ENCODE measurements at regions not wholly inside any gene's neighbourhood (a gene's known extent, or its start where the extent isn't known, plus 50 kb on each side); places are given as distances from the start of the nearest gene placed in this dataset.
A peak's percentile ranks its signal among the peaks of the same experiment; 100 is the strongest.

- Mint-ChIP-seq H3K27me3 (ENCODE audit: low read depth, poor library complexity) (peaks cover 21% of the 10 kb centered on the region), H3K4me3 (no peak overlapping the region), H3K36me3 (ENCODE audit: low read depth) (no peaks in the 10 kb centered on the region), H3K9me3 (peaks cover 5% of the 10 kb centered on the region), H3K4me1 (peaks cover 19% of the 10 kb centered on the region), H3K27ac (peak overlapping the region; percentile 27)
- TF ChIP-seq CTCF (IDR thresholded peaks at IDR 0.05) = no peak
- DNase-seq = no peak
Measured at GRCh38 chr5:172541099-172541772, 86.9 kb upstream of the SH3PXD2B start.

DNA sequence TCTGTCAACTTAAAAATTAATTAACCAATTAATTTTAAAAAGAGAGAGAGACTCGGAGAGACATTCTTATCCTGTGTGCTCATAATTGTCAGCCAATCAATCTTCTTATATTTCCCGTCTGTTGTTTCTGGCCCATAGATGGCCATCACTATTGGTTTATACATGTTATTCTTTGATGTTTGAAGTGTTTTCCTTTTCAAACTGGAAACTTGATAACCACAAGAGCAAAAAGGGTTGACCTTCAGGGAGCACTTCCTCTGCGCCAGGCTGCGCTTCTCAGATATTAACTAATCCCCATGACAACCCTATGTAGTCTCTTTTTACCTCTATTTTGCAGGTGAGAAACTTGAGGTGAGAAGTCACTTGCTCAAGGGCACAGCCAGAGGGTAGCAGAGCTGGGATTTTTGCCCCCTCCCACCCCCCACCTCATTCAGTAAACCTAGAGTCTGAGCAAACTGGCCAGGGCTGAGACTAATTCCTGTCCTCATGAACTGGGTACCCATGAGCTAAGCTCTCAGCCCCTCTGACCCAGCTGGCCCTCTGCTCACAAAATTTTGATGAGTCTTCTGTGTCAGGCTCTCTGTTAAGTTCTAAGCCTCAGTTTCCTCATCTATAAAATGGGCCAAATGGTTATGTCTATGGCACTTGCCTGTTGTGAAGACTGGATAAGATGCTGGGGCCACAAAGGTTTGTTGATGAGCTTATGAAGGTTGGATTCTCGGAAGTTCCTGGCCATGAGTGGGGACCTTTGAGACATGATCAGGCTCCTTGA lies 86.0 kb upstream of the SH3PXD2B start:
- Mint-ChIP-seq H3K36me3 (ENCODE audit: low read depth) (no peaks in the 10 kb centered on the region), H3K27ac (no peak overlapping the region), H3K4me3 (no peak overlapping the region), H3K27me3 (ENCODE audit: low read depth, poor library complexity) (peaks cover 11% of the 10 kb centered on the region), H3K9me3 (peaks cover 5% of the 10 kb centered on the region), H3K4me1 (peaks cover 14% of the 10 kb centered on the region)
- TF ChIP-seq CTCF (IDR thresholded peaks at IDR 0.05) = no peak
- no peak for DNase-seq

- Mint-ChIP-seq H3K4me1 (peaks cover 17% of the 10 kb centered on the region), H3K36me3 (ENCODE audit: low read depth) (no peaks in the 10 kb centered on the region), H3K27me3 (ENCODE audit: low read depth, poor library complexity) (peaks cover 5% of the 10 kb centered on the region), H3K4me3 (no peak overlapping the region), H3K9me3 (peaks cover 5% of the 10 kb centered on the region), H3K27ac (no peak overlapping the region)
- no peak for DNase-seq
- no peak for TF ChIP-seq CTCF (IDR thresholded peaks at IDR 0.05)
Measured at GRCh38 chr5:172535108-172535445, 80.8 kb upstream of the SH3PXD2B start.

DNA sequence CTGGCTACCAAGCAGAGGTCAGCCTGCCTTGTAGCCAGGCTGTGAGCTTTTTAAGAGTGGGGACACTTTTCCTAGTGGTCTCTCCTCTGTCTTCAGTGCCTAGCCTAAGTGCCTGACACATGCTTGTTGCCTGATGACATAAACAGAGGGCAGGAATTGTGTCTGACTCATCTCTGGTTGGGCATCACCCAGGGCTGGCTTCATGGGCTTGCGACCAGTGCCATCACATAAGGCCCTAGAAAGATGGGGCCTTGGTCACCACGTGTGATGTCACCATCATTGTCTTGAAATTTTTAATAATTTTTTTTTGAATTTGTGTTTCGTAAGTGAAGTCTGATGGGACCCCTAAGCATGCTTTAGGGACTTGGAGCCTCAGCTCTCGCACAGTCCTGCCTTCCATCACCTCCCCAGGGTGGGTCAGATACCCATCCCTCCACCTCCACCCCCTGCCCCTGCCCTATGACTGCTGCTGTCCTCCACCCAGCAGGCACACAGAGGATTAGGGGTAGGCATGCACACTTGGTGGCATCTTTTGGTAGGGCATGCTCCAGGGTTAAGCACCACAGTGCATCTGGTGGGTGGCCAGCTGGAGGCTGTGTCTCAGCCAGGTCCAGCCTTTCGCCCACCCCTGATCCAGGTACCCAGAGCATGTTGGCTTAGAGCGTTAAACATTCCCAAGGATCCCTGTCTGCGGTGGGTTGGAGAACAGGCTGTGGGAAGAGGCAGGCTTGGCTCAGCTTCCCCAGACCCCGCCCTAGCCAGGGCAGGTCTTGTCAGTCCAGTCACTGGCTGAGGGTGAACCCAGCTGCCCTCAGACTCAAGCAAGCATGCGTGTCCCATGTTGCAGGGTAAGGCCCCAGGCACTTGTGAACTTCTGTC lies 80.1 kb upstream of the SH3PXD2B start:
- Mint-ChIP-seq H3K27me3 (ENCODE audit: low read depth, poor library complexity) (peaks cover 5% of the 10 kb centered on the region), H3K4me3 (no peak overlapping the region), H3K27ac (no peak overlapping the region), H3K36me3 (ENCODE audit: low read depth) (no peaks in the 10 kb centered on the region), H3K9me3 (peaks cover 5% of the 10 kb centered on the region), H3K4me1 (peaks cover 13% of the 10 kb centered on the region)
- DNase-seq = no peak
- no peak for TF ChIP-seq CTCF (IDR thresholded peaks at IDR 0.05)

DNA sequence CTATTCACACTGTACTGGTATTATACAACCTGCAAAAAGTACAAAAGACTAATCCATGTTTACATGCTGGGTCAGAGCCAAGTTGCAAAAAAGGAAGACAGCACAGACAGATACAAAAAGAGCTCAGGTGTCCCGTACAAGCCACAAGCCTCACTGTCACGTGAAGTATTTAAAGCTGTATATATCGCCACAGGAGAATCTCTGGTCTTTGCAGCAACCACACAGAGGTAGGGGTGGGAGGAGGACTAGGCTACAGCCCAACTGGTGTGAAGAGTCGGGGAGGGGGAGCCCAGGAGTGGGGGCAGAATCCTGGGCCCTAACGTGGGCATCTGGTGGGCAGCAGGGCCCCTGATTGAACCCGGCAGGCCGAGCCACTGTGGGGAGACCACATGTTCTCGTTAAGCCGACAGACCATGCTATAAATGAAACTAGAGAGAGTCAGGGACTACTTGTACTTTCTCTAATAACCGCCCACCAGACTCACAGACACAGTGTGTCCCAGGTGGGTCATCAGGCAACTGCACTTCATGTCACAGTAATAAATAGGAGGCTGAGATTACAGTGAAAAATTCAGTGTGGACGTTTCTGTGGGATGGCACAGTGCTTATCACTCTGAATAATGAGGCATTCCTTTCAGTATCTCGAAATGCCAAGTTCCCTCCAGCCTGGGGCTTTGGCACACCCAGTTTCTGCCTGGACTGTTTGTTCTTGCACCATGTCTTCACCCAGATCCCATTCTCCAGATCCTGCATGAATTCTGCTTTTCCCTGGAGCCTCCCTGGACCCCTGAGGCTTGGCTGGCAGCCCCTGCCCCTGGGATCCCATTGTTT lies 79.3 kb upstream of the SH3PXD2B start:
- no peaks in the 10 kb centered on the region for H3K36me3 Mint-ChIP-seq (ENCODE audit: low read depth)
- no peak overlapping the region for H3K27ac Mint-ChIP-seq
- no peak for DNase-seq
- H3K27me3 Mint-ChIP-seq (ENCODE audit: low read depth, poor library complexity) = peaks cover 5% of the 10 kb centered on the region
- H3K4me1 Mint-ChIP-seq = peaks cover 13% of the 10 kb centered on the region
- no peak for TF ChIP-seq CTCF (IDR thresholded peaks at IDR 0.05)
- peaks cover 9% of the 10 kb centered on the region for H3K9me3 Mint-ChIP-seq
- no peak overlapping the region for H3K4me3 Mint-ChIP-seq
